ENCODE measurements at regions not wholly inside any gene's neighbourhood (a gene's known extent, or its start where the extent isn't known, plus 50 kb on each side); places are given as distances from the start of the nearest gene placed in this dataset.

- ChIA-PET CTCF (interaction anchor here (1.8 kb wide), 1 partner anchor 233 kb away, joined by 4 read pairs; no protein-coding TSS in a partner anchor), POLR2A (no interaction called here)
- no peak overlapping the region for H3K4me3 ChIP-seq (ENCODE audit: low read depth, low read length)
Measured at GRCh38 chr20:48387675-48388074, 440.1 kb downstream of the PREX1 start.

DNA sequence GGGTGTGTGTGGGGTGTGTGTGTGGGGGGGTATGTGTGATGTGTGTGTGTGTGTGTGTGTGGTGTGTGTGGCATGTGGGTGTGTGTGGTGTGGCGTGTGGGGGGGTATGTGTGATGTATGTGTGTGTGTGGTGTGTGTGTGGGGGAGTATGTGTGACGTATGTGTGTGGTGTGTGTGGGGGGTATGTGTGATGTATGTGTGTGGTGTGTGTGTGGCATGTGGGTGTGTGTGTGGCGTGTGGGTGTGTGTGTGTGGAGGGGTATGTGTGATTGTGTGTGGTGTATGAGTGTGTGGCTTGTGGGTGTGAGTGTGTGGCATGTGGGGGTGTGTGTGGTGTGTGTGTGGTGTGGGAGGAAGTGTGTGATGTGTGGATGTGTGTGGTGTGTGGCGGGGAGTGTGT, 442.3 kb downstream of the PREX1 start:
- POLR2A ChIA-PET: no interaction called here
- no peak for DNase-seq (ENCODE audit: low read depth, low spot score)
- TF ChIP-seq, protein P1, sequence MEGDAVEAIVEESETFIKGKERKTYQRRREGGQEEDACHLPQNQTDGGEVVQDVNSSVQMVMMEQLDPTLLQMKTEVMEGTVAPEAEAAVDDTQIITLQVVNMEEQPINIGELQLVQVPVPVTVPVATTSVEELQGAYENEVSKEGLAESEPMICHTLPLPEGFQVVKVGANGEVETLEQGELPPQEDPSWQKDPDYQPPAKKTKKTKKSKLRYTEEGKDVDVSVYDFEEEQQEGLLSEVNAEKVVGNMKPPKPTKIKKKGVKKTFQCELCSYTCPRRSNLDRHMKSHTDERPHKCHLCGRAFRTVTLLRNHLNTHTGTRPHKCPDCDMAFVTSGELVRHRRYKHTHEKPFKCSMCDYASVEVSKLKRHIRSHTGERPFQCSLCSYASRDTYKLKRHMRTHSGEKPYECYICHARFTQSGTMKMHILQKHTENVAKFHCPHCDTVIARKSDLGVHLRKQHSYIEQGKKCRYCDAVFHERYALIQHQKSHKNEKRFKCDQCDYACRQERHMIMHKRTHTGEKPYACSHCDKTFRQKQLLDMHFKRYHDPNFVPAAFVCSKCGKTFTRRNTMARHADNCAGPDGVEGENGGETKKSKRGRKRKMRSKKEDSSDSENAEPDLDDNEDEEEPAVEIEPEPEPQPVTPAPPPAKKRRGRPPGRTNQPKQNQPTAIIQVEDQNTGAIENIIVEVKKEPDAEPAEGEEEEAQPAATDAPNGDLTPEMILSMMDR (IDR thresholded peaks at IDR 0.05; ENCODE audit: insufficient read depth, low read length, missing control alignments): no peak
- H3K4me3 ChIP-seq (ENCODE audit: low read depth, low read length): no peak overlapping the region
- CTCF ChIA-PET: no interaction called here

More at GRCh38 chr20:48387675-48388074, 440.1 kb downstream of the PREX1 start:
- TF ChIP-seq, protein P1 (IDR thresholded peaks at IDR 0.05; ENCODE audit: insufficient read depth, low read length, missing control alignments): no peak
- no peak for DNase-seq (ENCODE audit: low read depth, low spot score)

DNA sequence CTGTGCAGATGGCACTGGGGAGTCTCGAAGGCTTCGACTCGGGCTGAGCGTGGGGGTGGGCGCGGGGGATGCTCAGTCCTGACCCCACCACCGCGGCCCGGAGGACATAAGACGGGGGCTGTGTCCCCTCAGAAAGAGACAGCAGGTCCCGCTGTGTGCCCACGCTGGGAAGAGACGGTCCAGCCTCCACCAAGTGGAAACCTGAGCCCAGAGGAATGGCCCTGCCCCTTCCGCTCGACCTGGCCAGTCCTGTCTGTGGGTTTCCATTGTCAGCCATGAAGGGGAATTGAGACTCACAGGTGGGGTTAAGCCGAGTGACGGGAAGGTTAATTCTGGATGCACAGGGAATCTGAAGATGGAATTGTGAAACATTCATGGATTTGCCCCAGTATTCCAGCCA, 442.7 kb downstream of the PREX1 start:
- POLR2A ChIA-PET: no interaction called here
- CTCF ChIA-PET: no interaction called here
- DNase-seq (ENCODE audit: low read depth, low spot score): no peak
- H3K4me3 ChIP-seq (ENCODE audit: low read depth, low read length): no peak overlapping the region
- TF ChIP-seq, protein P1 (IDR thresholded peaks at IDR 0.05; ENCODE audit: insufficient read depth, low read length, missing control alignments): no peak

GRCh38 chr20:48384147-48384818, 443.5 kb downstream of the PREX1 start:
- DNase-seq (ENCODE audit: low read depth, low spot score): no peak
- POLR2A ChIA-PET: no interaction called here
- TF ChIP-seq, protein P1 (IDR thresholded peaks at IDR 0.05; ENCODE audit: insufficient read depth, low read length, missing control alignments): no peak
- no peak overlapping the region for H3K4me3 ChIP-seq (ENCODE audit: low read depth, low read length)
- CTCF ChIA-PET: no interaction called here

DNA sequence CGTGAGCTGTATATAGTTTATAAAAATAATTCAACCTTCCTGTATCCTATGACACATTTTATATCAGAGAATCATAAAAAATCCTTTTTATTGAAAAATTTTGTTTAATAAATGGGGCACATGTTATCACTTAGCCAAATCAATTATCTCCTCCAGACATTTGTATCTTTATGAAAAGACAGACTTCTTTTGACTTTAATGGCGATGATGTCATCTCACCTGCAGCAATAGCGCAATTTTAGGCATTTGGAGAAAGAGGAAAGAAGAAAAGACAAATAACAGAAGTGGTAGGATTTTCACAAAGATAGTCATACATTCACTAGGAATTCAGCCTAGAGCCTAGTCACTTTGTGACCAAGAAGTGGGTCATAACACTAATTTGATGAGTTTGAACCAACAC, 444.5 kb downstream of the PREX1 start:
- ChIA-PET CTCF (no interaction called here), POLR2A (no interaction called here)
- H3K4me3 ChIP-seq (ENCODE audit: low read depth, low read length): no peak overlapping the region
- no peak for DNase-seq (ENCODE audit: low read depth, low spot score)
- TF ChIP-seq, protein P1 (IDR thresholded peaks at IDR 0.05; ENCODE audit: insufficient read depth, low read length, missing control alignments): no peak

DNA sequence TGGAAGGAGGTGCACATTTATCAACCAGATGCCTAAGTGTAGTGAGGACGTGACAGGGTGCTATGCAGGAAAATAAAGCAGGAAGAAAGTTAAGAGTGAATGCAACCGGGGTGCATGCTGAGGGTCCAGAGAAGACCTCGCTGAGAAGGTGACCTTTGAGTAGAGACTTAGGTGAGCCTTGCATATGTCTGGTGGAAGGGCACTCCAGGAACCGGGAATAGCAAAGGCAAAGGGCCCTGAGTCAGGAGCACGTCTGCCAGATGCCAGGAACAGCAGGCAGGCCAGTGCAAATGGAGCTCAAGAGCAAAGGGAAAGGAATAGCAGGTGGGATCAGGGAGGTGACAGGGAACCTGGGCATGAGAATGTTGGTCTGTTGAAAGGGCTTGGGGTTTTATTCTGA, 445.5 kb downstream of the PREX1 start:
- ChIA-PET POLR2A (no interaction called here), CTCF (no interaction called here)

More for the DNA sequence above, 445.5 kb downstream of the PREX1 start:
- no peak for DNase-seq (ENCODE audit: low read depth, low spot score)
- no peak overlapping the region for H3K4me3 ChIP-seq (ENCODE audit: low read depth, low read length)
- TF ChIP-seq, protein P1 (IDR thresholded peaks at IDR 0.05; ENCODE audit: insufficient read depth, low read length, missing control alignments): no peak

Measured in AG04449 (cell line).